GM21619 (cell line): ENCODE measurements at regions not wholly inside any gene's neighbourhood (a gene's known extent, or its start where the extent isn't known, plus 50 kb on each side); places are given as distances from the start of the nearest gene placed in this dataset.

Experiments
- ATAC-seq: cut with Tn5 transposase; IDR thresholded peaks from one replicate; pipeline ENCODE4 v1.9.1; 2021; ENCODE audit not compliant: unreplicated experiment

- ATAC-seq: no peak
These were observed 71.5 kb upstream of the RPS23 start for GRCh38 chr5:82349652-82350051.

- no peak for ATAC-seq
These were observed 70.8 kb upstream of the RPS23 start for GRCh38 chr5:82348784-82349425.

GRCh38 chr5:82347201-82347865, 69.2 kb upstream of the RPS23 start:
- no peak for ATAC-seq

- ATAC-seq: no peak
These were observed 68.4 kb upstream of the RPS23 start for GRCh38 chr5:82346399-82347165.

GRCh38 chr5:82345108-82345507, 67.0 kb upstream of the RPS23 start:
- ATAC-seq: no peak

GRCh38 chr5:82341325-82341724, 63.2 kb upstream of the RPS23 start:
- ATAC-seq: no peak

GRCh38 chr5:82340799-82341198, 62.6 kb upstream of the RPS23 start:
- no peak for ATAC-seq

GRCh38 chr5:82339792-82340191, 61.6 kb upstream of the RPS23 start:
- ATAC-seq: no peak

GRCh38 chr5:82338771-82339373, 60.7 kb upstream of the RPS23 start:
- ATAC-seq: no peak

- no peak for ATAC-seq
These were observed 58.8 kb upstream of the RPS23 start for GRCh38 chr5:82336959-82337351.

- no peak for ATAC-seq
These were observed 58.2 kb upstream of the RPS23 start for GRCh38 chr5:82336226-82336958.

- no peak for ATAC-seq
These were observed 57.7 kb upstream of the RPS23 start for GRCh38 chr5:82335806-82336205.

- ATAC-seq: no peak
These were observed 56.7 kb upstream of the RPS23 start for GRCh38 chr5:82334856-82335255.

- ATAC-seq: no peak
These were observed 56.0 kb upstream of the RPS23 start for GRCh38 chr5:82334085-82334692.

GRCh38 chr5:82332886-82333615, 54.9 kb upstream of the RPS23 start:
- ATAC-seq: no peak

- no peak for ATAC-seq
These were observed 54.1 kb upstream of the RPS23 start for GRCh38 chr5:82332064-82332855.

GRCh38 chr5:82331557-82331956, 53.4 kb upstream of the RPS23 start:
- no peak for ATAC-seq

- no peak for ATAC-seq
These were observed 52.5 kb upstream of the RPS23 start for GRCh38 chr5:82330530-82331270.
